HFF-Myc (cell line): ENCODE measurements at regions not wholly inside any gene's neighbourhood (a gene's known extent, or its start where the extent isn't known, plus 50 kb on each side); places are given as distances from the start of the nearest gene placed in this dataset.

Experiments used
- DNase-seq: peaks from one replicate; pipeline ENCODE4 v3.0.0-alpha.2; 2011; ENCODE audit warnings: low read depth; ENCODE audit errors: extremely low read depth
- H3K4me3 ChIP-seq: replicated peaks from 2 replicates; pipeline ENCODE4 v1.5.1; 2011; ENCODE audit warnings: low read depth, mild to moderate bottlenecking, control low read depth, low read length
- CTCF ChIP-seq: IDR thresholded peaks from 2 replicates; pipeline ENCODE4 v1.5.1; 2012; ENCODE audit warnings: mild to moderate bottlenecking, low read depth, low read length, control low read depth; ENCODE audit errors: missing control alignments

GRCh38 chr13:111548805-111549204 is 228.4 kb downstream of the TEX29 start:
- no peak for DNase-seq

GRCh38 chr13:111549464-111549863 is 229.0 kb downstream of the TEX29 start:
- no peak for TF ChIP-seq CTCF
- DNase-seq = no peak
- H3K4me3 ChIP-seq = no peak overlapping the region

More at GRCh38 chr13:111548805-111549204, 228.4 kb downstream of the TEX29 start:
- TF ChIP-seq CTCF = no peak
- H3K4me3 ChIP-seq = no peak overlapping the region

DNA sequence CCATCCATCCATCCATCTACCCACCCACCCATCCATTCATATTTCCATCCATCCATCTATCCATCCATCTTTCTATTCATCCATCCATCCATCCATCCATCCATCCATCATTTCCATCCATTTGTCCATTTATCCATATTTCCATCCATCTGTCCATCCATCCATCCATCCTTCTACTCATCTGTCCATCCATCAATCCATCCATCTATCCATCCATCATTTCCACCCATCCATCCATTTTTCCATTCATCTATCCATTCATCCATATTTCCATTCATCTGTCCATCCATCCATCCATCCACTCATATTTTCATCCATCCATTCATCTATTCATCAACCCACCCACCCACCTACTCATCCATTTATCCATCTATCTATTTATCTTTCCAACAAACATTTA is 229.6 kb downstream of the TEX29 start:
- no peak for DNase-seq
- TF ChIP-seq CTCF = no peak
- H3K4me3 ChIP-seq = no peak overlapping the region

- no peak for TF ChIP-seq CTCF
These were observed 230.9 kb downstream of the TEX29 start for GRCh38 chr13:111551204-111551820.

GRCh38 chr13:111552891-111553655 is 232.6 kb downstream of the TEX29 start:
- H3K4me3 ChIP-seq = no peak overlapping the region
- DNase-seq = no peak
- TF ChIP-seq CTCF = no peak

More at GRCh38 chr13:111551204-111551820, 230.9 kb downstream of the TEX29 start:
- no peak for DNase-seq
- H3K4me3 ChIP-seq = no peak overlapping the region

GRCh38 chr13:111554539-111555267 is 234.3 kb downstream of the TEX29 start:
- H3K4me3 ChIP-seq = no peak overlapping the region
- no peak for TF ChIP-seq CTCF
- DNase-seq = no peak
